ENCODE measurements at regions not wholly inside any gene's neighbourhood (a gene's known extent, or its start where the extent isn't known, plus 50 kb on each side); places are given as distances from the start of the nearest gene placed in this dataset.

DNA sequence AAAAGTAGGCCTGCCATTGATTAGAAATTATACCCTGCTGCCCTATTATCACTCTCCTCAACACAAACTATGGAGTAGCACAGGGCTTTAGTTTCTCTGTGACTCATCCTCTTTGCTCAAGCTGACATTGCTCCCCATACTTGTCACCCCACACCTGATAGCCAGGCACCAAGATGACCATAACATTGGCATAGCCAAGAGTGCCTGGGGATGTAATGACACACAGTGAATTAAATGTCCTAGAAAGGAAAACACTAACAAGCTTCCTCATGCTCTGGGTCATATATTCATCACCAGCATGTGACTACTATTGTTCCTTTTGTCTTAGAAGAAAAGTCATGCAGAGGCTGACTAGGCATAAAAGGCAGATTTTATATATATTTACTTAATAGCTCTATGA is 137.8 kb upstream of the RND3 start:
- no peaks in the 10 kb centered on the region for H3K79me2 ChIP-seq (replicated peaks; ENCODE audit: insufficient read depth)
- Mint-ChIP-seq H3K27ac (no peak overlapping the region), H3K36me3 (ENCODE audit: low read depth) (0 out of 3 replicates have a peak, but pooled peaks cover 7% of the 10 kb centered on the region), H3K4me3 (no peak overlapping the region), H3K27me3 (ENCODE audit: insufficient read depth, low read depth, poor library complexity) (peaks cover 7% of the 10 kb centered on the region), H3K9me3 (no peaks in the 10 kb centered on the region; the same call in 2 of the 3 replicates), H3K4me1 (no peaks in the 10 kb centered on the region)
- H3F3A ChIP-seq (replicated peaks; ENCODE audit: low read depth) = no peaks in the 10 kb centered on the region
- ATAC-seq (no peak), DNase-seq (ENCODE audit: low spot score) (no peak)
- no peaks in the 10 kb centered on the region for H3K27me3 ChIP-seq (ENCODE audit: insufficient read depth)
- no peak overlapping the region for H3K4me2 ChIP-seq
- H3K4me1 ChIP-seq (ENCODE audit: insufficient read depth) = peaks cover 4% of the 10 kb centered on the region; the same call in 1 of the 2 replicates
- H2AFZ ChIP-seq = no peak overlapping the region
- H3K36me3 ChIP-seq (ENCODE audit: insufficient read depth) = no peaks in the 10 kb centered on the region
- no peak overlapping the region for H3K4me3 ChIP-seq
- peaks cover 26% of the 10 kb centered on the region for H3K9me2 ChIP-seq (ENCODE audit: insufficient read depth)
- H3K27ac ChIP-seq (ENCODE audit: low read depth) = no peak overlapping the region
- TF ChIP-seq NANOG (IDR thresholded peaks at IDR 0.05; ENCODE audit: borderline replicate concordance) (no peak), STAT1 (IDR thresholded peaks at IDR 0.05; ENCODE audit: unreplicated experiment) (no peak), EZH2phosphoT487 (IDR thresholded peaks at IDR 0.05; ENCODE audit: unreplicated experiment) (no peak), ZNF114 (CRISPR knock-in tag; IDR thresholded peaks at IDR 0.05) (no peak), ZNF331 (CRISPR knock-in tag; IDR thresholded peaks at IDR 0.05; ENCODE audit: low read depth) (no peak), CREB1 (CRISPR knock-in tag; IDR thresholded peaks at IDR 0.05; ENCODE audit: low read depth) (no peak), POLR2AphosphoS5 (IDR thresholded peaks at IDR 0.05; ENCODE audit: low read depth) (no peak), EZH2 (IDR thresholded peaks at IDR 0.05; ENCODE audit: low read depth, unreplicated experiment) (no peak), JUNB (IDR thresholded peaks at IDR 0.05; ENCODE audit: unreplicated experiment) (no peak)
- TF ChIP-seq, protein P1, sequence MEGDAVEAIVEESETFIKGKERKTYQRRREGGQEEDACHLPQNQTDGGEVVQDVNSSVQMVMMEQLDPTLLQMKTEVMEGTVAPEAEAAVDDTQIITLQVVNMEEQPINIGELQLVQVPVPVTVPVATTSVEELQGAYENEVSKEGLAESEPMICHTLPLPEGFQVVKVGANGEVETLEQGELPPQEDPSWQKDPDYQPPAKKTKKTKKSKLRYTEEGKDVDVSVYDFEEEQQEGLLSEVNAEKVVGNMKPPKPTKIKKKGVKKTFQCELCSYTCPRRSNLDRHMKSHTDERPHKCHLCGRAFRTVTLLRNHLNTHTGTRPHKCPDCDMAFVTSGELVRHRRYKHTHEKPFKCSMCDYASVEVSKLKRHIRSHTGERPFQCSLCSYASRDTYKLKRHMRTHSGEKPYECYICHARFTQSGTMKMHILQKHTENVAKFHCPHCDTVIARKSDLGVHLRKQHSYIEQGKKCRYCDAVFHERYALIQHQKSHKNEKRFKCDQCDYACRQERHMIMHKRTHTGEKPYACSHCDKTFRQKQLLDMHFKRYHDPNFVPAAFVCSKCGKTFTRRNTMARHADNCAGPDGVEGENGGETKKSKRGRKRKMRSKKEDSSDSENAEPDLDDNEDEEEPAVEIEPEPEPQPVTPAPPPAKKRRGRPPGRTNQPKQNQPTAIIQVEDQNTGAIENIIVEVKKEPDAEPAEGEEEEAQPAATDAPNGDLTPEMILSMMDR (conservative IDR thresholded peaks at IDR 0.05; ENCODE audit: low read depth in 2 of 2) = no peak
- TF ChIP-seq, protein P2, sequence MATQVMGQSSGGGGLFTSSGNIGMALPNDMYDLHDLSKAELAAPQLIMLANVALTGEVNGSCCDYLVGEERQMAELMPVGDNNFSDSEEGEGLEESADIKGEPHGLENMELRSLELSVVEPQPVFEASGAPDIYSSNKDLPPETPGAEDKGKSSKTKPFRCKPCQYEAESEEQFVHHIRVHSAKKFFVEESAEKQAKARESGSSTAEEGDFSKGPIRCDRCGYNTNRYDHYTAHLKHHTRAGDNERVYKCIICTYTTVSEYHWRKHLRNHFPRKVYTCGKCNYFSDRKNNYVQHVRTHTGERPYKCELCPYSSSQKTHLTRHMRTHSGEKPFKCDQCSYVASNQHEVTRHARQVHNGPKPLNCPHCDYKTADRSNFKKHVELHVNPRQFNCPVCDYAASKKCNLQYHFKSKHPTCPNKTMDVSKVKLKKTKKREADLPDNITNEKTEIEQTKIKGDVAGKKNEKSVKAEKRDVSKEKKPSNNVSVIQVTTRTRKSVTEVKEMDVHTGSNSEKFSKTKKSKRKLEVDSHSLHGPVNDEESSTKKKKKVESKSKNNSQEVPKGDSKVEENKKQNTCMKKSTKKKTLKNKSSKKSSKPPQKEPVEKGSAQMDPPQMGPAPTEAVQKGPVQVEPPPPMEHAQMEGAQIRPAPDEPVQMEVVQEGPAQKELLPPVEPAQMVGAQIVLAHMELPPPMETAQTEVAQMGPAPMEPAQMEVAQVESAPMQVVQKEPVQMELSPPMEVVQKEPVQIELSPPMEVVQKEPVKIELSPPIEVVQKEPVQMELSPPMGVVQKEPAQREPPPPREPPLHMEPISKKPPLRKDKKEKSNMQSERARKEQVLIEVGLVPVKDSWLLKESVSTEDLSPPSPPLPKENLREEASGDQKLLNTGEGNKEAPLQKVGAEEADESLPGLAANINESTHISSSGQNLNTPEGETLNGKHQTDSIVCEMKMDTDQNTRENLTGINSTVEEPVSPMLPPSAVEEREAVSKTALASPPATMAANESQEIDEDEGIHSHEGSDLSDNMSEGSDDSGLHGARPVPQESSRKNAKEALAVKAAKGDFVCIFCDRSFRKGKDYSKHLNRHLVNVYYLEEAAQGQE (IDR thresholded peaks at IDR 0.05; ENCODE audit: unreplicated experiment) = no peak
- TF ChIP-seq, protein P3, sequence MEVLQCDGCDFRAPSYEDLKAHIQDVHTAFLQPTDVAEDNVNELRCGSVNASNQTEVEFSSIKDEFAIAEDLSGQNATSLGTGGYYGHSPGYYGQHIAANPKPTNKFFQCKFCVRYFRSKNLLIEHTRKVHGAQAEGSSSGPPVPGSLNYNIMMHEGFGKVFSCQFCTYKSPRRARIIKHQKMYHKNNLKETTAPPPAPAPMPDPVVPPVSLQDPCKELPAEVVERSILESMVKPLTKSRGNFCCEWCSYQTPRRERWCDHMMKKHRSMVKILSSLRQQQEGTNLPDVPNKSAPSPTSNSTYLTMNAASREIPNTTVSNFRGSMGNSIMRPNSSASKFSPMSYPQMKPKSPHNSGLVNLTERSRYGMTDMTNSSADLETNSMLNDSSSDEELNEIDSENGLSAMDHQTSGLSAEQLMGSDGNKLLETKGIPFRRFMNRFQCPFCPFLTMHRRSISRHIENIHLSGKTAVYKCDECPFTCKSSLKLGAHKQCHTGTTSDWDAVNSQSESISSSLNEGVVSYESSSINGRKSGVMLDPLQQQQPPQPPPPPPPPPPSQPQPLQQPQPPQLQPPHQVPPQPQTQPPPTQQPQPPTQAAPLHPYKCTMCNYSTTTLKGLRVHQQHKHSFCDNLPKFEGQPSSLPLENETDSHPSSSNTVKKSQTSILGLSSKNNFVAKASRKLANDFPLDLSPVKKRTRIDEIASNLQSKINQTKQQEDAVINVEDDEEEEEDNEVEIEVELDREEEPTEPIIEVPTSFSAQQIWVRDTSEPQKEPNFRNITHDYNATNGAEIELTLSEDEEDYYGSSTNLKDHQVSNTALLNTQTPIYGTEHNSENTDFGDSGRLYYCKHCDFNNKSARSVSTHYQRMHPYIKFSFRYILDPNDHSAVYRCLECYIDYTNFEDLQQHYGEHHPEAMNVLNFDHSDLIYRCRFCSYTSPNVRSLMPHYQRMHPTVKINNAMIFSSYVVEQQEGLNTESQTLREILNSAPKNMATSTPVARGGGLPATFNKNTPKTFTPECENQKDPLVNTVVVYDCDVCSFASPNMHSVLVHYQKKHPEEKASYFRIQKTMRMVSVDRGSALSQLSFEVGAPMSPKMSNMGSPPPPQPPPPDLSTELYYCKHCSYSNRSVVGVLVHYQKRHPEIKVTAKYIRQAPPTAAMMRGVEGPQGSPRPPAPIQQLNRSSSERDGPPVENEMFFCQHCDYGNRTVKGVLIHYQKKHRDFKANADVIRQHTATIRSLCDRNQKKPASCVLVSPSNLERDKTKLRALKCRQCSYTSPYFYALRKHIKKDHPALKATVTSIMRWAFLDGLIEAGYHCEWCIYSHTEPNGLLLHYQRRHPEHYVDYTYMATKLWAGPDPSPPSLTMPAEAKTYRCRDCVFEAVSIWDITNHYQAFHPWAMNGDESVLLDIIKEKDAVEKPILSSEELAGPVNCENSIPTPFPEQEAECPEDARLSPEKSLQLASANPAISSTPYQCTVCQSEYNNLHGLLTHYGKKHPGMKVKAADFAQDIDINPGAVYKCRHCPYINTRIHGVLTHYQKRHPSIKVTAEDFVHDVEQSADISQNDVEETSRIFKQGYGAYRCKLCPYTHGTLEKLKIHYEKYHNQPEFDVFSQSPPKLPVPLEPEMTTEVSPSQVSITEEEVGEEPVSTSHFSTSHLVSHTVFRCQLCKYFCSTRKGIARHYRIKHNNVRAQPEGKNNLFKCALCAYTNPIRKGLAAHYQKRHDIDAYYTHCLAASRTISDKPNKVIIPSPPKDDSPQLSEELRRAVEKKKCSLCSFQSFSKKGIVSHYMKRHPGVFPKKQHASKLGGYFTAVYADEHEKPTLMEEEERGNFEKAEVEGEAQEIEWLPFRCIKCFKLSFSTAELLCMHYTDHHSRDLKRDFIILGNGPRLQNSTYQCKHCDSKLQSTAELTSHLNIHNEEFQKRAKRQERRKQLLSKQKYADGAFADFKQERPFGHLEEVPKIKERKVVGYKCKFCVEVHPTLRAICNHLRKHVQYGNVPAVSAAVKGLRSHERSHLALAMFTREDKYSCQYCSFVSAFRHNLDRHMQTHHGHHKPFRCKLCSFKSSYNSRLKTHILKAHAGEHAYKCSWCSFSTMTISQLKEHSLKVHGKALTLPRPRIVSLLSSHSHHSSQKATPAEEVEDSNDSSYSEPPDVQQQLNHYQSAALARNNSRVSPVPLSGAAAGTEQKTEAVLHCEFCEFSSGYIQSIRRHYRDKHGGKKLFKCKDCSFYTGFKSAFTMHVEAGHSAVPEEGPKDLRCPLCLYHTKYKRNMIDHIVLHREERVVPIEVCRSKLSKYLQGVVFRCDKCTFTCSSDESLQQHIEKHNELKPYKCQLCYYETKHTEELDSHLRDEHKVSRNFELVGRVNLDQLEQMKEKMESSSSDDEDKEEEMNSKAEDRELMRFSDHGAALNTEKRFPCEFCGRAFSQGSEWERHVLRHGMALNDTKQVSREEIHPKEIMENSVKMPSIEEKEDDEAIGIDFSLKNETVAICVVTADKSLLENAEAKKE (CRISPR knock-in tag; IDR thresholded peaks at IDR 0.05) = no peak
- TF ChIP-seq, protein P4, sequence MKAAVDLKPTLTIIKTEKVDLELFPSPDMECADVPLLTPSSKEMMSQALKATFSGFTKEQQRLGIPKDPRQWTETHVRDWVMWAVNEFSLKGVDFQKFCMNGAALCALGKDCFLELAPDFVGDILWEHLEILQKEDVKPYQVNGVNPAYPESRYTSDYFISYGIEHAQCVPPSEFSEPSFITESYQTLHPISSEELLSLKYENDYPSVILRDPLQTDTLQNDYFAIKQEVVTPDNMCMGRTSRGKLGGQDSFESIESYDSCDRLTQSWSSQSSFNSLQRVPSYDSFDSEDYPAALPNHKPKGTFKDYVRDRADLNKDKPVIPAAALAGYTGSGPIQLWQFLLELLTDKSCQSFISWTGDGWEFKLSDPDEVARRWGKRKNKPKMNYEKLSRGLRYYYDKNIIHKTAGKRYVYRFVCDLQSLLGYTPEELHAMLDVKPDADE (IDR thresholded peaks at IDR 0.05) = no peak
- H4K20me1 ChIP-seq (replicated peaks; ENCODE audit: insufficient read depth) = no peaks in the 10 kb centered on the region

All from GM23338 (cell line).